A549 (cell line): ENCODE measurements at regions not wholly inside any gene's neighbourhood (a gene's known extent, or its start where the extent isn't known, plus 50 kb on each side); places are given as distances from the start of the nearest gene placed in this dataset.
"Not testable (repeated sequence)": the region's sequence is repeated elsewhere in the genome, so short reads cannot be mapped to it uniquely, and the experiment has no call there.

ENCODE experiments used
- ATAC-seq, 2 experiments: fragments of 200-7000 bp in 1 of 2; fragments of >200 bp in 1 of 2; cut with Nextera tagmentation in 1 of 2; cut with Tn5 transposase in 1 of 2; 3 replicates each; pipeline versions ENCODE4 v1.8.0 to v1.9.1; 2018 to 2020; ENCODE audit warnings: mild to moderate bottlenecking in 1 of 2, moderate library complexity in 1 of 2
- CTCF ChIA-PET: fragments of 300-600 bp; sonication (Branson Sonifier 250); formaldehyde crosslinking; extraction: SDS; loops from one replicate; lab custom pipeline; 2021; ENCODE audit warnings: antibody characterized with exemption, inconsistent platforms; lab: Yijun Ruan, JAX
- POLR2A ChIA-PET: fragments of 350-600 bp; formaldehyde crosslinking; extraction: SDS; loops from one replicate; lab custom pipeline; 2021; ENCODE audit warnings: antibody characterized with exemption, inconsistent platforms; lab: Yijun Ruan, JAX
- DNase-seq, 2 experiments: peaks; one replicate each; pipeline versions ENCODE4 v3.0.0 to v3.0.0-alpha.2; 2011 to 2016; ENCODE audit warnings: low read depth in 1 of 2, low spot score in 1 of 2
- FAIRE-seq: peaks from 2 replicates; lab custom pipeline; 2011; peaks lifted over from hg19 to GRCh38; lab: Jason Lieb, UNC
- H3K27ac ChIP-seq, 2 experiments: fragments of >200 bp; sonication (Bioruptor Twin); formaldehyde crosslinking; 3 replicates each; pipeline ENCODE4 v1.5.1; 2016 to 2017
- H3K4me1 ChIP-seq: fragments of >200 bp; sonication (Bioruptor Twin); formaldehyde crosslinking; 3 replicates; pipeline ENCODE4 v1.6.1; 2016
- H3K4me2 ChIP-seq: fragments of >200 bp; sonication (Bioruptor Twin); formaldehyde crosslinking; 3 replicates; pipeline ENCODE4 v1.6.1; 2016
- H3K4me3 ChIP-seq: fragments of >200 bp; sonication (Bioruptor Twin); formaldehyde crosslinking; 3 replicates; pipeline ENCODE4 v1.5.1; 2016
- H3K9me3 ChIP-seq: fragments of >200 bp; sonication (Bioruptor Twin); formaldehyde crosslinking; 3 replicates; pipeline ENCODE4 v1.6.1; 2016
- CBX8 ChIP-seq: fragments of 200-600 bp; sonication (generic); IDR thresholded peaks from 2 replicates; pipeline ENCODE4 v1.6.1; 2016
- CTCF ChIP-seq: fragments of >200 bp; sonication (Bioruptor Twin); formaldehyde crosslinking; IDR thresholded peaks from 3 replicates; pipeline ENCODE4 v1.5.1; 2016
- ELK1 ChIP-seq: fragments of 150-350 bp; IDR thresholded peaks from 2 replicates; pipeline ENCODE4 v1.6.1; 2014; ENCODE audit warnings: low read depth, mild to moderate bottlenecking, low read length
- HDAC2 ChIP-seq: fragments of 200-600 bp; sonication (generic); IDR thresholded peaks from 2 replicates; pipeline ENCODE4 v1.6.1; 2016
- HES2 ChIP-seq: fragments of >200 bp; sonication (Bioruptor Twin); formaldehyde crosslinking; IDR thresholded peaks from 2 replicates; pipeline ENCODE4 v1.6.1; 2016
- HOXB5 ChIP-seq: fragments of 250-450 bp; sonication (Bioruptor Pico); IDR thresholded peaks from 2 replicates; pipeline ENCODE4 v1.5.0; 2020; ENCODE audit warnings: mild to moderate bottlenecking, moderate library complexity
- KDM1A ChIP-seq: fragments of 200-600 bp; sonication (generic); IDR thresholded peaks from 2 replicates; pipeline ENCODE4 v1.6.1; 2016; ENCODE audit warnings: low read depth, mild to moderate bottlenecking
- MAFK ChIP-seq: fragments of 450-650 bp; IDR thresholded peaks from 2 replicates; pipeline ENCODE4 v1.6.1; 2014; ENCODE audit not compliant: partially characterized antibody
- MAZ ChIP-seq: fragments of 150-350 bp; IDR thresholded peaks from 2 replicates; pipeline ENCODE4 v1.6.1; 2014; ENCODE audit warnings: antibody characterized with exemption, low read depth, low read length, borderline replicate concordance
- NPAS2 ChIP-seq: fragments of 250-450 bp; sonication (Bioruptor Pico); IDR thresholded peaks from 2 replicates; pipeline ENCODE4 v1.8.0; 2022; ENCODE audit warnings: mild to moderate bottlenecking, moderate library complexity, borderline replicate concordance
- NR3C1 ChIP-seq: fragments of >200 bp; sonication (Bioruptor Twin); formaldehyde crosslinking; IDR thresholded peaks from 3 replicates; pipeline ENCODE4 v1.6.1; 2017
- PBX3 ChIP-seq: IDR thresholded peaks from 2 replicates; pipeline ENCODE4 v1.6.1; 2012
- RAD21 ChIP-seq, 2 experiments: fragments of >200 bp in 1 of 2; sonication (Bioruptor Twin) in 1 of 2; formaldehyde crosslinking in 1 of 2; IDR thresholded peaks in 1 of 2; conservative IDR thresholded peaks in 1 of 2; 2 replicates in 1 of 2; 3 replicates in 1 of 2; pipeline ENCODE4 v1.6.1; 2012 to 2018; ENCODE audit warnings: inconsistent platforms in 1 of 2
- RCOR1 ChIP-seq: fragments of 150-350 bp; IDR thresholded peaks from 2 replicates; pipeline ENCODE4 v1.6.1; 2014; ENCODE audit warnings: antibody characterized with exemption, low read length, low read depth
- TFCP2L1 ChIP-seq: fragments of 250-450 bp; sonication (Bioruptor Pico); IDR thresholded peaks from 2 replicates; pipeline ENCODE4 v1.5.0; 2021; ENCODE audit warnings: mild to moderate bottlenecking
- ZC3H11A ChIP-seq: fragments of 450-650 bp; IDR thresholded peaks from 2 replicates; pipeline ENCODE4 v1.6.1; 2014; ENCODE audit warnings: antibody characterized with exemption, mild to moderate bottlenecking
- ZFP36 ChIP-seq: fragments of 450-650 bp; IDR thresholded peaks from 2 replicates; pipeline ENCODE4 v1.6.1; 2014; ENCODE audit warnings: borderline replicate concordance; ENCODE audit not compliant: partially characterized antibody
- ZNF302 ChIP-seq: fragments of 250-450 bp; sonication (Bioruptor Pico); IDR thresholded peaks from 2 replicates; pipeline ENCODE4 v1.9.0; 2021; ENCODE audit warnings: inconsistent platforms, mild to moderate bottlenecking, moderate library complexity
- WGBS: methylation state at CpG from one replicate; pipeline ENCODE4 v1.1.6; 2017; ENCODE audit errors: missing lambda C conversion rate; 5-methylcytosine and 5-hydroxymethylcytosine counted together

- H3K4me2 ChIP-seq, ATAC-seq, FAIRE-seq, H3K9me3 ChIP-seq, H3K27ac ChIP-seq, DNase-seq, H3K4me3 ChIP-seq, H3K4me1 ChIP-seq, POLR2A ChIA-PET, CTCF ChIA-PET: not testable (repeated sequence)
- 0% methylated on average over 1 of the region's 1 CpG for WGBS
- peak; percentile 59 for TF ChIP-seq MAFK
Measured at GRCh38 chrY:20382085-20382484, 193.5 kb upstream of the EIF1AY start.

- DNase-seq (no peak), FAIRE-seq (no peak), ATAC-seq (no peak)
- H3K4me2 ChIP-seq: no peak overlapping the region
- CTCF ChIA-PET: no interaction called here
- POLR2A ChIA-PET: no interaction called here
- H3K27ac ChIP-seq: no peak overlapping the region
- no peaks in the 10 kb centered on the region for H3K9me3 ChIP-seq
- WGBS: 0% methylated on average over 1 of the region's 1 CpG
- H3K4me3 ChIP-seq: no peak overlapping the region
- no peaks in the 10 kb centered on the region for H3K4me1 ChIP-seq
- TF ChIP-seq CBX8: no peak
- no peak for TF ChIP-seq HOXB5
- TF ChIP-seq CTCF: no peak
- TF ChIP-seq TFCP2L1: no peak
- no peak for TF ChIP-seq ELK1
- no peak for TF ChIP-seq ZNF302
- TF ChIP-seq RCOR1: no peak
Measured at GRCh38 chrY:20408201-20408600, 167.4 kb upstream of the EIF1AY start.

- FAIRE-seq: no peak
- ChIA-PET POLR2A (no interaction called here), CTCF (no interaction called here)
- H3K27ac ChIP-seq: no peak overlapping the region
- H3K4me1 ChIP-seq: no peaks in the 10 kb centered on the region
- no peaks in the 10 kb centered on the region for H3K9me3 ChIP-seq
- H3K4me3 ChIP-seq: no peak overlapping the region
- TF ChIP-seq HDAC2 (no peak), ZC3H11A (no peak), ELK1 (no peak), NPAS2 (no peak), KDM1A (no peak), MAZ (no peak), PBX3 (no peak), NR3C1 (no peak), RAD21 (conservative IDR thresholded peaks at IDR 0.05 in 1 of 2, IDR thresholded peaks at IDR 0.05 in 1 of 2) (no peak), HES2 (no peak), ZFP36 (no peak)
- no peak for ATAC-seq
- no peak overlapping the region for H3K4me2 ChIP-seq
- DNase-seq: no peak
Measured at GRCh38 chrY:20422752-20423151, 152.8 kb upstream of the EIF1AY start.
